K562 (cell line): ENCODE measurements at regions not wholly inside any gene's neighbourhood (a gene's known extent, or its start where the extent isn't known, plus 50 kb on each side); places are given as distances from the start of the nearest gene placed in this dataset.

ENCODE experiments used
- MXD1 ChIP-seq: fragments of 250-450 bp; sonication (Bioruptor Pico); IDR thresholded peaks from 2 replicates; pipeline ENCODE4 v1.8.0; 2021; ENCODE audit warnings: borderline replicate concordance, mild to moderate bottlenecking, moderate library complexity; ENCODE audit not compliant: poor library complexity, severe bottlenecking
- TF ChIP-seq, protein P1 (sequence below): fragments of 450-650 bp; IDR thresholded peaks from 2 replicates; pipeline ENCODE4 v1.6.1; 2016; ENCODE audit warnings: borderline replicate concordance

- TF ChIP-seq, protein P1, sequence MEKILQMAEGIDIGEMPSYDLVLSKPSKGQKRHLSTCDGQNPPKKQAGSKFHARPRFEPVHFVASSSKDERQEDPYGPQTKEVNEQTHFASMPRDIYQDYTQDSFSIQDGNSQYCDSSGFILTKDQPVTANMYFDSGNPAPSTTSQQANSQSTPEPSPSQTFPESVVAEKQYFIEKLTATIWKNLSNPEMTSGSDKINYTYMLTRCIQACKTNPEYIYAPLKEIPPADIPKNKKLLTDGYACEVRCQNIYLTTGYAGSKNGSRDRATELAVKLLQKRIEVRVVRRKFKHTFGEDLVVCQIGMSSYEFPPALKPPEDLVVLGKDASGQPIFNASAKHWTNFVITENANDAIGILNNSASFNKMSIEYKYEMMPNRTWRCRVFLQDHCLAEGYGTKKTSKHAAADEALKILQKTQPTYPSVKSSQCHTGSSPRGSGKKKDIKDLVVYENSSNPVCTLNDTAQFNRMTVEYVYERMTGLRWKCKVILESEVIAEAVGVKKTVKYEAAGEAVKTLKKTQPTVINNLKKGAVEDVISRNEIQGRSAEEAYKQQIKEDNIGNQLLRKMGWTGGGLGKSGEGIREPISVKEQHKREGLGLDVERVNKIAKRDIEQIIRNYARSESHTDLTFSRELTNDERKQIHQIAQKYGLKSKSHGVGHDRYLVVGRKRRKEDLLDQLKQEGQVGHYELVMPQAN = no peak
- no peak for TF ChIP-seq MXD1 (CRISPR knock-in tag)
Observed at GRCh38 chr5:124803617-124804323, 57.3 kb upstream of the ZNF608 start.
